HPDE6-E6E7 (cell line): ENCODE measurements at regions not wholly inside any gene's neighbourhood (a gene's known extent, or its start where the extent isn't known, plus 50 kb on each side); places are given as distances from the start of the nearest gene placed in this dataset.
"Not testable (repeated sequence)": the region's sequence is repeated elsewhere in the genome, so short reads cannot be mapped to it uniquely, and the experiment has no call there.

ENCODE experiments used
- DNase-seq: peaks from one replicate; pipeline ENCODE4 v3.0.0; 2011; ENCODE audit warnings: missing footprints; ENCODE audit errors: extremely low spot score

DNA sequence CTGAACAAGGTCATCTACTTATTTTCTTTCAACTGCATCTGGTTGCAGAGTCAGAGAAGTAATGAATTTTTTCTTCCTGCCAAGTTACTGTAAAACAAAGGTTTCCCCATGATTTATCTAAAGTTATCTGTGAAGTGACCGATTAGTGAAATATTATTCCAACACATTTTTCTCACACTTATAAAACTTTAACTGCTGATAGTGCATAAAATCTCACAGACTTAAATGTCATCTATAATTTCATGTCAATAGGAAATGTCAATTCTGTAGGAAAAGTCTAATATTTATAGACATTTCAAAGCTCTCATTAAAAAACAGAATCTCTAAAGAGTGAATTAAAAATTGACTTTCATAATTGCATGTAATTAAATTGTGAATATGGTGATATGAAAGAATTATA is 397.2 kb downstream of the SLITRK1 start:
- no peak for DNase-seq

DNA sequence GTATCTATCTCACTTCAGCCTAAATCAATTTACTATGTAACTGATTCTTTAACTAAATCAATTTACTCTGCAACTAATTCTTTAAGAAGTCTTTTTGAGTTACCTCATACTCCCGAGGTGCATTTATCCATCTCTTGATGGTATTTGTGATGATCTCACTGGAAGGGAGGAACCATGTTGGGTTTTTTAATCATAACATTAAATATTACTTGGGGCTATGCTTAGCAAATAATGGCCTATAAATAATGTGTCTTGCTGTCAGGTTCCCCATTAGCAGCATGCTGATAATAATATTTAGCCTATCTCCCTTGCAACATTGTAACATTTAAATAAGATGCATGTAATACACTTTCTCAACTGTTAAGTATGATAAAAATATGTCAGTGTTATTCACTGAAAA is 411.3 kb downstream of the SLITRK1 start:
- no peak for DNase-seq

DNA sequence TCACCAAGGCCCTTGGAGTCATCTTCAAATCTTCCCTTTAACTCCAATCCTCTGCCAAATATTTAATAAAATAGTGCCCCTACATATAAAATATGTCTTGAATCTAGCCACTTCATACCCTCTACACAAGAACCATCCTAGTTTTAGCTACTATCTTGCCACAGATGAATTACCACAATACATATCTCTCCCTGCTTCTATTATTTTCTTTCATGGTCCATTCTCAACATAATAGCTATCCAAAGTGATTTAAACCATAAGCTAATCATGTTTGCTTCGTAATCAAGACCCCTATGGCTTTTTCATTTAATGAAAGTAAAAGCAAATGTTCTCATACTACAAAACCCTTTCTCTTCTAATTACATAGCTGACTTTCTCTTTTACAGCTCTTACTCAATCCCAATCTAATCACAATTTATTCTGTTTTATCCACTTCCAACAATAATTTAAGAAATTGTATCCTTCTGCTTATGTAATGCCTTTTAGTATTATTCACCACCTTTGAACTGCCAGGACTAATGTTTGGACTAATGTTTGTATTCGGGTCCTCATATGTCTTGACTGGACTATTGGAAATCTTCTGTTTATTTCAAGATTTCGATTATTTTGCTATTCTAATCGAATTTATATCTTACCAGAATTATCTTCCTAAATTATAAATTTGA is 412.0 kb downstream of the SLITRK1 start:
- DNase-seq = no peak

DNA sequence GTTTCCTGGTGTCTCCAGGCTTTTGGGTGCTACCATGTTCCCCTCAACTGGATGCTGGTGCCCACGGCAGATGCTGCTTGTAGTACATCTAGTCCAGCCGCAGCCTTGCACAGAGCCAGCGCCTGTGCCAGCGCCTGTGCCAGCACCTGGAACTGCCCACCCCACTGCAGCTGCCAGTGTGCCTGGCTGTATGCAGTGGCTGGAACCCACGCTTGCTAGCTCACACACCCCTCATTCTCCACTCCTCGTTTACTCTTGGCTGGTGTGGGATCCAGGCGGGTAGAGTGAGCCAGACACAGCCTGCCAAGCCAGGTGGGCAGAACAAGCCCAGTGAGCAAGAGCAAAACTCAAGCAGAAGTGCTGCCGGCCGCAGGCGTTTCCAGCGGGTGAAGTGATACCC is 428.6 kb downstream of the SLITRK1 start:
- no peak for DNase-seq

DNA sequence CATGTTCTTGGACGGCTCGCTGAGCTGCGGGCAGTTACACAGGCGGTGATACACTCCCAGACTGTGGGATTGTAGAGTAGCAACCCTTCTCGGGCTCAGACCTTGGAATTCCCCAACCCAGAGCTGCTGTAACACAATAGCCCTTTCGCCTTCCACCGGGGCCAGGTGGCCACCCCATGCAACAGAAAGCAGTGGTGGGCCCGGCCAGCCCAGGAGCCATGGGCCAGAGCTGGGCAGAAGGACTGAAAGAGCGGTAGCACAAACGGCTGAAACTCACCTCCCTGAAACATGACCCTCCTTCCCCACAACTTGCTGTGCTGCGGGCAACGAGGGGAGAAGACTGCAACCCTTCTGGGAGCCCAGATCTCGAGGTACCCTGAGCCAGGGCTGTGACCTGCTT is 429.0 kb downstream of the SLITRK1 start:
- DNase-seq = no peak

DNA sequence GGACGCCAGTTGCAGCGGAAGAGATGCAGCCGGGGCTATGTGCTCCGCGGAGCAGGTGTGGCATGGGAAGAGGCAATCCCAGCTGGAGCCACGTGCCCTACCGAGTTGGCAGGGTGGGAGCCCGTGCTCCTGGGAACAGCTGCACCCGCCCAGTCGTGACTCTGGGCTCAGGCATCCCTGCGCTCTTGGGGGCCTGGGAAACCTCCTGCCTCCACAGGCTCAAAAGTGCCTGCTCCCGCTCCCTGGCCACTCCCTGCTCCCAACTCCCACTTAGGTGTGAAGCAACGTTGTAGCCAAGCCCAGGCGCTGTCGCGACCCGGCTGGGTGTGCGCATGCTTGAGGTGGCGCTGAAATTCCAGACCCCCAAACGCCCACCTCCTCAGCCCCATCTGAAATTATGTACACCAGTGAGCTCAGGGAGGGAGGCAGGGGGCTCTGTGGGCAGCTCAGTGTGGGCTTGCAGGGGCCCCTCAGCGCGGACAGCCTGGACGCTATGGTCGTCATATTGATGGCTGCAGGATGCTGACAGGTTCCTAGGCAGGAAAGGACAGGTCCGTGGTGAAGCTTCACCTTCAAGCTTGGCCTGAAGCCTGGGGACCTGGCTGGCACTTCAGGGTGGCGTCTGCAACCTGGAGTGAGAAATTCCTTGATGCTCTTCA is 429.9 kb downstream of the SLITRK1 start:
- no peak for DNase-seq

DNA sequence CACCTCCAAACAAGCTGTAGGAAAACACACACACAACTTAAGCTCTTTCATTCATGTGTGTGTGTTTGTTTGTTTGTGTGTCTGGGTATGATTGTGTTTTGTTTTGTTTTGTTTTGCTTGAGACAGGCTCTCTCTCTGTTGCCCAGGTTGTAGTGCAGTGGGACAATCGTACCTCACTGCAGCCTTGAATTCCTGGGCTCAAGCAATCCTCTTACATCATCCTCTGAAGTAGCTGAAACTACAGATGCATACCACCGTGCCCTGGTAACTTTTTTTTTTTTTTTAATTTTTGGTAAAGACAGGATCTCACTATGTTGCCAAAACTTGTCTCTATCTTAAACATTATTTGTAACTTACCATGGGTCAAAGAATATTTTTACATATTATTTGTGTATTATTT is 431.7 kb downstream of the SLITRK1 start:
- DNase-seq = no peak

DNA sequence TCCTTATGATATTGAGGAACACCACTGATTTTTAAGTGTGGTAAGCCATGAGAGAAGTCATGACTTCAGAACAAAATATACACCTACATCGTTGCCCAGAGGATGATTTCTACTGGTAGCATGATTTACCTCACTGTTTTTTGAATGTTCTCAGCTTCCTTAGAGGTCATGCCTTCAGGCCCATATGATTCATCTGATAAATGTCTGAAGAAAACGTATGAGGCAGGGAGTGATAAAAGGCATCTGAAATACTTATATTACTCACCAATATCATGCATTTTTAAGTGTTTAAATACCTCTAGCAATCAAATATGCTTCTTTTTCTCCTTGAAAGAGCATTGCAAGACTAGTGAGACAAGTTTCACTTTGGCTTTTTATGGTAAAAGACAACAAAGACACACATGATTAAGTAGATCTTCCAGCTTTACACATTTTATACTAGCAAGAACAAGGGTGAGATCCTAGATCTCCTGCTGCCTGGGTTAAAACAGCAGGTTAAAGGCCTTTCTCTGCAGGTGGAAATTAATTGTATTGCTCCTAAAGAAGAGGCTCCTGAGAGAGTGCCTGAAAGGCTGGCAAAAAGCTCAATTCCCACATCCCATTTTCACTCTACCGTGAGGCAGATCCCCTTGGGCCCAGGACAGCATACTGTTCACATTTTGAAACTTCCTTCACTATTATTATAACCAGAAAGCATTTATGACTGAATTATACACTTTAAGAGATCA is 432.4 kb downstream of the SLITRK1 start:
- DNase-seq = peak; percentile 44

DNA sequence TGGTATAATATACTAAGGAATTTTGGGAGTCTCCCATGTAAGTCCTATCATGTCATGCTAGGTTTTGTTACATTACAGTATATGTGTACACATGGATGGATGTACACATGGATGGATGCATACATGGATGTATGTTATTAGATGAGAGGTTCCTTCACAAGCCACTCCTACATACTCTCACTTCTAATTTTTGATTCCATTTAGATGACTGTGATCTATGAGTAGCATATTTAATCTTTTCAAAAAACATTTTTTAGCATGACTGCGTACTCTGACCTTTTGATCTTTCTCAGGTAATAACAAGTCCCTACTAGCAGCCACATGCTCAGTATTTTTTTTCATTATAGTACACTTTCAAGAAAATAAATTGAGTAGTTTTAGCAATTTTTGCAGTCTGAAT is 441.8 kb downstream of the SLITRK1 start:
- DNase-seq = no peak

DNA sequence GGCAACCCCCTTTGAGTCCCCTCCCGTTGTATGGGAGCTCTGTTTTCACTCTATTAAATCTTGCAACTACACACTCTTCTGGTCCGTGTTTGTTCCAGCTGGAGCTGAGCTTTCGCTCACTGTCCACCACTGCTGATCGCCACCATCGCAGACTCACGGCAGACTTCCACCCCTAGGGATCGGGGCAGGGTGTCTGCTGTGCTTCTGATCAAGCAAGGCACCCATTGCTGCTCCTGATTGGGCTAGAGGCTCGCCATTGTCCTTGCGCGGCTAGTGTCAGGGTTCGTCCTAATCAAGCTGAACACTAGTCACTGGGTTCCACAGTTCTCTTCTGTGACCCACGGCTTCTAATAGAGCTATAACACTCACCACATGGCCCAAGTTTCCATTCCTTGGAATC is 442.8 kb downstream of the SLITRK1 start:
- not testable (repeated sequence) for DNase-seq

DNA sequence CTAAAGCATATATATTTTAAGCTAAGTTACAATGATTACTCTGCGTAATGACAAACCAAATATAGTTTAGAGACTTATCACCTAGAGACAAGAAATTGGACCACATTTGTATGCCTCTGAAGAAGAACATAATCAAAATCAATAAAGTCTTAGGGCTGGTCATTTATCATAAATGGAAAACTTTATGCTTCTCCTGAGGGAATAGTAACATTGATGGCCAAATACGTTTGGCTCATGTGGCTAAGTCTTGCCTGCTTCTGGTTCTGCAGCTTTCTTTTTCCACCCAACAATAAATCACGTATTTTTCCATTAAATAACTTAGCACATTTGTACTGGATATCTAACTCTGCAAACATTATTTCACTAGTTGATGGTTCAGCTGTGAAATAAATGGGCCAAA is 458.4 kb downstream of the SLITRK1 start:
- no peak for DNase-seq

DNA sequence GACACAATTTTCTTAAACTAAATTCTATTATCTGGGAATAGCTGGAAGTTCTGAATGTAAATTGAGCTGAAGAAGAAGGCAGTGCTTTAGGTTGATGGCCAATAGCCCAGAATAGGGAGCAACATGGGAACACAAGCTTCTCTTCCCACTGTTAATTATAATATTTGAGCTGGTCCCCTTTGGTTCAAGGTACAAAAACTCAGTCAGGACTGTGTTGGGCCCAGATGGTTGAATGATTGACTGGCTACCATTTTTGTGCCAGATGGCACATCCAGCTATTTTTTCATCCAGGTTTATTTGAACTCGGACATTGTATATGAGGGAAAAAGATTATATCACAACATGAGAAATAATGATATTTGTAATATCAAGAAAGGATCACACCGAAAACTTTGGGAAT is 458.9 kb downstream of the SLITRK1 start:
- DNase-seq = no peak

DNA sequence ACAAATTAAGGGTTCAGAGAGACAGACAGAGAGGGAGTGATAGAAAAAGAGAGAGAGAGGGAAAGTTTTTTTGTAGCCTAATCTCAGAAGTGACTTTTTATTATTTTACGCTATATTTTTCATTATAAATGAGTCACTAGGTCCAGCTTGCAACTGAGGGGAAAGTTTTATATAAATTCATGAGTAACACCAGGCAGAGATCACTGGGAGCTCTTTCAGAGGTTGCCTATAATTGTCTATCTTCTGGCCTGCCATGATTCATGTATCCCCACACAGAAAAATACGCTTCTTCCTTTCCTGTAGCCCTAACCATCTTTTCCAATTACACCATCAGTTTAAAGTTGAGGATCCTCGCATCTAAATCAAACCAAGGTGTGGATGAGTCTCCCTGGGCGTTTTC is 467.9 kb downstream of the SLITRK1 start:
- no peak for DNase-seq

DNA sequence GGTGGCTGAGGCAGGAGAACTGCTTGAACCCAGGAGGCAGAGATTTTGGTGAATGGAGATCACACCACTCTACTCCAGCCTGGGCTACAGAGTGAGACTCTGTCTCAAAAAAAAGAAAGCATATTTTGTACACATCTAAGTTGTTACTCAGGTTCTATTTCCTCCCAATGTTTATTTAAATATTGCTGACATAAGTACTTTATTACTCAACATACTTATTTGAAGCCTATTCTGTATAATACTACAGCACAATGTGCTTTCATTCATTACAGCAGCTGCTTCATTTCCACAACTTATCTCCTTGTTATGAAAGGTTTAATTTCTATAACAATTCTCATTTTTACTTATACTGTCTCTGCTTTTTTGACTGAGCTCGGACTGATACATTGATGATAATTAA is 495.7 kb downstream of the SLITRK1 start:
- no peak for DNase-seq

DNA sequence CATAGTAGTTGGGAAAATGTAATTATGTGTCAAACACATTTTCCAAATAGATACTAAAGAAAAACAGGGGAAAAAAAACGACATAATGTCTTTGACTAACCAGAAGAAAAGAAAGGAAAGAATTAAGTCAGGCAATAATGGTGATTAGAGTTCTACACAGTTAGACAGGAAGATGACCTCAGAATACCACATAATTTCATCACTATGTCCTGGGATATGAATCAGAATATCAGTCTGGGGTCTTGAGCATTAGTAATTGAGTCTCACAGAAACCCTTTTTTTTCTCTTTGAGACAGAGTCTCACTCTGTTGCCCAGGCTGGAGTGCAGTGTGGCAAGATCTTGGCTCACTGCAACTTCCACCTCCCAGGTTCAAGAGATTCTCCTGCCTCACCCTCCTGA is 503.4 kb downstream of the SLITRK1 start:
- no peak for DNase-seq

DNA sequence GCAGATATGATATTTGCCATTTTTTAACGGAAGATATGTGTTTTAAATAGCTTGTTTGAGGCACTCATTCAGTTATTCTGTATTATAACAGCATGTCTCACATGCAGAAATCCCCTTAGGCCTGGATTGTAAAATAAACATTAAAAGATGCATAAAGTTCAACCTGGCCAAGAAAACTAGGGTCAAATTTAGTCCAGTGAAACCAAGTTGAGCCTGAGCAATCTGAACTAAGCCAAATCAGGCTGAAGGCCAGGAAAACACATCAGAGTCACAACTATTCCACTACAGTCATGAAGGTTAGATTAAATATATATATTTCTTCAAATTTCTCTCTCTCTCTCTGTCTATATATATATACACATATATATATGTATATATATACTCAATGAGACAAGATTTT is 504.8 kb downstream of the SLITRK1 start:
- DNase-seq = no peak

DNA sequence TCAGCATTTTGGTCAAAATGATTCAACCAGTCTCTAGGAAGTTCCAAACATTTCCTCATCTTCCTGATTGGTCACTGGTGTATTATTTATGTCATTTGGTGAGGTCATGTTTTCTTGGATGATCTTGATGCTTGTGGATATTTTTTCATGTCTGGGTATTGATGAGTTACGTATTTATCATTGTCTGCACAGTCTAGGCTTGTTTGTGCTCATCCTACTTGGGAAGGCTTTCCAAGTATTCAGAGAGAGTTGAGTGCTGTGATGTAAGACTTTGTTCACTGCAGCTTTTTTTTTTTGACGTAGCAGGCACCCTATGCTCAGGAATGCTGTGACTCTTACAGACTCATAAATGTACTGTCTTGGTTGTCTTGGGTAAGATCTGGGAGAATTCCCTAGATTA is 509.5 kb downstream of the SLITRK1 start:
- no peak for DNase-seq

DNA sequence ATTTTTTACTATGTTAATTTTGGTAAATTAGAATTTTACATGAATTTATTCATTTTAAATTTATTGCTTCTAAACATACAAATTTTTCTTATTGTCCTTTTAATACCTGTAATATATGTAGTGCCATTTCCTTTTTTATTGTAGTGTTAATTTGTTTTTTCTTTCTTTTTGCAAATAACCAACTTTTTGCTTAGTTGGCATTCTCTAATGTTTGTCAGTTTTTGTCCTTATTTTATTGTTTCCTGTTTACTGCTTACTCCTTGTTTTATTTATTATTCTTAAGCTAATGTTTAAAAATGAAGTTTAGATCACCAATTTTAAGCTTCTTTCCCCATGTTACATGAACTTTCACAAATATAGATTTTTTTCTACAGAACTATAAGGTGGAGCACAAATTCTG is 516.6 kb downstream of the SLITRK1 start:
- no peak for DNase-seq

DNA sequence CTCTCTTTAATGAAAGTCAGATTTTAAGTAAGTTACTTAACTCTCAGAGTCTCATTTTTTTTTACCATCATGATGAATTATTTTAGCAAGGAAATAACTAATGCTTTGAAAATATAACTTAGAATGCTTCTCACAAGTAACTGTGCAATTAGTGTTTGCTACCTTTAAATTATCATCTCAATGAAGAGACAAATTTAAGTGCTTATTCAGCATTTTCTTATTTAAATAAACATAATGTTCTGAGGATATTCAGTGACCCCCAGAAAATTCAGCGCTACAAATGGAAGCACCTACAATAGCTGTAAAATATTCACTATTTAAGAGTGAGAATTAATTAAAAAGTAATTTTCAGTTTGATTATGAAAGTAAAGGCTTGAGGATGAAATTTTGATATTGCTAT is 527.2 kb downstream of the SLITRK1 start:
- DNase-seq = no peak

DNA sequence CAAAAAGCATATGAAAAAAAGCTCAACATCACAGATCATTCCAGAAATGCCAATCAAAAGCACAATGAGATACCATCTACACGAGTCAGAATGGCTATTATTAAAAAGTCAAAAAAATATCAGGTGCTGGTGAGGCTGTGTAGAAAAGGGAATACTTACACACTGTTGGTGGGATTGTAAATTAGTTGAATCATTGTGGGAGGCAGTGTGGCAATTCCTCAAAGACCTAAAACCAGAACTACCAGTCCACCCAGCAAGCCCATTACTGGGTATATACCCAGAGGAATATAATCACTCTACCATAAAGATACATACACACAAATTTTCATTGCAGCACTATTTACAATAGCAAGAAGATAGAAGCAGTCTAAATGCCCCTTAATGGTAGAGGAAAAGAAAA is 529.9 kb downstream of the SLITRK1 start:
- no peak for DNase-seq

DNA sequence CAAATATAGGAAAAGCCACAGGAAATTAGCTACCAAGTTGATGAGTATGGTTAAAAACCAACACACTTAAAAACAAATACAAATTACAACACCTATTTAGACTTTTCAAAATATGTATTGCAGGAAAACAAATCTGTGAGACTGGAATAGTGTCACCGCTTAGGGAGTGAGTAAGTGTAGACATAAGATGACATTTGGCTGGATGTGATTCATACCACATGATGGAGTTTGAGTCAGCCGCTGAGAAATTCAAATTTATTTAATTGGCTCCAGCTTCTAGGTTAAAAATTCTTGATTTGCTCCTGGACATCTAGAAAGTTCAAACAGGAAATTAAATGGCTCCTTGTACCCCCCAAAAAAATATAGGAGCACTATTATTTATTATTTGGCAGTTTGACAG is 531.7 kb downstream of the SLITRK1 start:
- peak; percentile 4 for DNase-seq

DNA sequence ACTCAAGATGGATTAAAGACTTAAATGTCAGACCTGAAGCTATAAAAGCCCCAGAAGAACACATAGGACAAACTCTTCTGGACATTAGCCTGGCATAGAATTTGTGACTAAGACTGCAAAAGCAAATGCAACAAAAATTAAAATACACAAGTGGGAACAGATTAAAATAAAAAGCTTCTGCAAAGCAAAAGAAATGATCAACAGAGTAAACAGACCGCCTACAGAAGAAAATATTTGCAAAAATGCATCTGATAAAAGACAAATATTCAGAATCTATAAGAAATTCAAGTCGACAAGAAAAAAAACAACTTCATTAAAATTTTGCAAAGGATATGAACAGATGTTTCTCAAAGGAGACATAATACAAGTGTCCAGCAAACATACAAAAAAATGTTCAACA is 537.8 kb downstream of the SLITRK1 start:
- DNase-seq = no peak

DNA sequence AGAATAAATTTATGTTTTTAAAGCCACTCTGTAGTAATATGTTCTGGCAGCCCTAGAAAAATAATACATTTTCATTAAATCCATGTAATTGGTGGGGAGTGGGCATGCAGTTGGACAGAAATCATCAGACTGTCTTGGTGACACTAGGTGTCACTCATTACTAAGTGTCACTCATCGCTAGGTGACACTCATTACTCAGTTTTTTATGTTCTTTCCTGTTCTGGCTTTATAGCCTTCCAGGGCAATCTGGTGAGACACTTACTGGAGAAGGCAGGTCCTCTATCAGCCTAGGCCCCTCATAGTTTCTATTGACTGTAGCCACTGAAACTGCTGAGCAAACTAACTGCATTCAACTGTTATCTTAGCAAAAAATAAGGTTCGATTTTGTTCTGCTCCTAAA is 542.1 kb downstream of the SLITRK1 start:
- no peak for DNase-seq
